ENCODE measurements at regions not wholly inside any gene's neighbourhood (a gene's known extent, or its start where the extent isn't known, plus 50 kb on each side); places are given as distances from the start of the nearest gene placed in this dataset.

DNA sequence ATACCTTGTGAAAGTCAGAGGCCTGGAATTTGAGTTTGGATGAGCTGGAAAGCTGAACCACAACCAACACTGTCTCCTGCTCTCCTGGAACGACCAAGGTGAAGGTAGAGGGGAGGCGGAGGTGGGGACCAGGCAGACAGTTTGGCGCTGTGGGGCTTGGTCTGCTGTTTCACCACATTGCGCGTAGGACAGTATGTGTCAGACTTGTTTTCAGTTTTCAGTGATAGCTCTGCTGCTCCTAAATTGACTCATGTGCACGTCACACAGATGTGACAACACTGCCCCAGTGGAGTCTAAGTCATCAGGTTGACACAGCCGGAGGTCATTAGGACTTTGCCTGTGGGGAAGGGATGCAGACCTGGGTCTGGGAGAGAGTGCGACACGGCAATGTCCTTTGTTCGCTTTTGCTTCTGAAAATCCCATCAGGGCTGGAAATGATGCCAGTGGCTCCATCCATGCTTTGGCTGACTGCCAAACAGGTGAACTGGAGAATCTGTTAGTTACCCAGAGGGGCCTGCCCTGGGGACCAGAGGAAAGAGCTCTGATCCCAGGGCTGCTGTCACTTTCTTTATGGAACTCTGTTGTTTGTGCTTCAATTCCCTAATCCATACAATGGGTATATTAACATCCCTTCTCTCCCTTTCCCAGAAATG lies 255.5 kb downstream of the CDC5L start:
- DNase-seq: peak in 1 of 5 donors; percentile 76

DNA sequence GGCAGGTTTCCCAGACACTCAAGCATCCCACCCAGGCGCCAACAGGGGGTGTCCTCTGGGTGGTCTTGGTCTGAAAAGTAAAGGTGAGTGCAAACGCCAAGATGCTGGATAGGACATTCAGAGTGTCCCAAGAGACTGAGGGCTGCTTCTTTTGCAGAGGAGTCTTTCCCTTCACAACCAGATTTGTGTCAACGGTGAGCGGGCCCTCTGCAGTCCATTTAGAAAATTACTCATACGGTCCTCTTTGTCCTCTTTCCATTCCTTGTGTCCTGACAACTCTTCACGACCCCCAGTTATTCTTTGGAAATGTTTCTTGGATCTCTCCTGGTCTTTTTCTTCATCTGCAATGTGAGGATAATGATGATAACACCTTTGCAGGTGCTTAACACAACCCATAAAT lies 257.8 kb downstream of the CDC5L start:
- no peak for DNase-seq

DNA sequence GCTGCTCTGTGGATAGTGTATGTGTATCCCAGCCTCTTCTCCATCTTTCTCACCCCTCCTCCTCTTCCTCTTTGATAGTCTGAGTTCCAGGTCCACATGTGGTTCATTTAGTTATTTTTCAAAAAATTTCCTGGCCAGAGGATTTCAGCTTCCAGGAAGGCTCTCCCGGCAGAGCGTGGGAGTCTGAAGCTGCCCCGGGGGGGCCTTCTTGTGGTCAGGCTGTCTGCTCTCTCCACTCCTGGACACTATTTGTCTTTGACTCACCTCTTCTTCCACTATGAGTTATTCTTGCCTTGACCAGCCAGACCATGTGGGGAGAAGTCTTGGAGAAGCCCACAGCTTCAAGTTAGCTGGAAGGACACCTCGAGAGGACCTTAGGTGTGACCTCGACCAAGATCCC lies 258.8 kb downstream of the CDC5L start:
- no peak for DNase-seq

DNA sequence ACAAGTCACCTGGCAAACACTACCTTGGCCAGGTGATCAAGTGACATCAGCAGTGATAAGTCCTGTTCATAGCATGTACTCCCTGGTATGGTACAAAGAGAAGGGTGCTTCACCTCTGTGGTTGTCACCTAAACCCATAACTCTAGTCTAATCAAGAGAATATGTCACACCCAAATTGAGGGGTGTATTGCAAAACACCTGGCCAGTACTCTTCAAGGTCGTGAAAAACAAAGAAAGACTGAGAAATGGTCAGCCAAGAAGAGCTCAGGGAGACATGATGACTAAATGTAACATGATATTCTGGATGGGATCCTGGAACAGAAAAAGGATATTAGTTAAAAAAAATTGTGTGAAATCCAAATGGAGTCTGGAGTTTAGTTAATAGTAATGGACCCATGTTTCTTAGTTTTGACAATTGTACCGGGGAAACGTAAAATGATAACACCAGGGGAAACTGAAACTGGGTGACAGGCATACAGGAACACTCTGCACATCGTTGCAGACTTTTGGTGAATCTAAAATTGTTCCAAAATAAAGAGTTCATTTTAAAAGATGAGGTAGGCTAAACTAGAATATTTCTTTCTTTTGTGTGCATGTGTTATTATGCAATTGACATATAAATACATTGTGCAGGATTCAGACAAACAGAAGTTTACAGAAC lies 262.0 kb downstream of the CDC5L start:
- no peak for DNase-seq

DNA sequence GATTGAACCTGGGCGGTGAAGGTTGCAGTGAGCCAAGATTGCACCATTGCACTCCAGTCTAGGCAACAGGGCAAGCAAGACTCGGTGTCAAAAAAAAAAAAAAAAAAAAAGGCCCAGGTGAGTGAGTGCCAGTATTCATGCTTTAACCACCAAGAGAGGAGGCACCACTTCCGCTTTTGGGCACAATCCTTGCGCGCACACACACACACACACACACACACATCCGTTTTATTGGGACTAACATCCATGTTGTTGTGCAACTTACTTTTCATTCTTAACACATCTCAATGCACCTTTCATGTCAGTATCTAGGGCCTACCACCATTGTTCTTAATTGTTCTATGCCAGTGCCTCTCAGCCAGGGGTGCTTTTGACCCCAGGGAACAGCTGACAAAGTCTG lies 263.0 kb downstream of the CDC5L start:
- DNase-seq: no peak

DNA sequence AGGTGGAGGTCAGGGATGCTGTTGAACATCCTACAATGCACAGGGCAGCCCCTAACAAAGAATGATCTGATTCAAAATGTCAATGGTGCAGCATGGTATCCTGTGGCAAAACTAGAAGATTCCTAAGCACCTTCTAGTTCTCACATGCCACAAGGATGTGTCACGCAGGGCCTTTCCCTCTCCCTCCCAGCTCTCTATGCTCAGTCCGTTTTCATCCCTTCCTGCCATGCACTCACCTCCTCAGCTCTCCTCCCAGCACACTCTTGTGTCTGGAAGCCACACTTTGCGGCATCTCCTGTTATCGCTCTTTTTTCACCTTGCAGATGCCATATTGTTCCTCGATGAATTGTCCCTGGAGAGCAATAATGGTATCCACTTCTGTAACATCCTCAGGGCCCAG lies 263.4 kb downstream of the CDC5L start:
- DNase-seq: no peak

DNA sequence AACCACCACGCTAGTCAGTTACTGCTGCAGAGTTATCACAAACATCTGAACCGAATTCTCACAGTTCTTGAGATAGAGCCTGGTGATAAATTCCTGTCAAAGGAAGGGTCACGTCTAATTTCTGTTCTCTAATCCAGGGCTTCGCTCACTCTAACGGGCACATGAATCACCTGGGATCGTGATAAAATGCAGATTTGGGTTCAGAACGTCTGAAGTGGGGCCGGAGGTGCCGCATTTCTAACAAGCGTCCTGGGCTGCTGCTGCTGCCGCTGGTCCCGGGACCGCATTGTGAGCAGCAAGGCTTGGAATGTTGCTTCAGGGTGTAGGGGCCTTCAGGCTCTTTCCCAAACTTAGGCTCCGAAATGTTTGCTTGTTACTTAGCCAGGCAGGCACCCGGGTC lies 264.1 kb downstream of the CDC5L start:
- DNase-seq: no peak

DNA sequence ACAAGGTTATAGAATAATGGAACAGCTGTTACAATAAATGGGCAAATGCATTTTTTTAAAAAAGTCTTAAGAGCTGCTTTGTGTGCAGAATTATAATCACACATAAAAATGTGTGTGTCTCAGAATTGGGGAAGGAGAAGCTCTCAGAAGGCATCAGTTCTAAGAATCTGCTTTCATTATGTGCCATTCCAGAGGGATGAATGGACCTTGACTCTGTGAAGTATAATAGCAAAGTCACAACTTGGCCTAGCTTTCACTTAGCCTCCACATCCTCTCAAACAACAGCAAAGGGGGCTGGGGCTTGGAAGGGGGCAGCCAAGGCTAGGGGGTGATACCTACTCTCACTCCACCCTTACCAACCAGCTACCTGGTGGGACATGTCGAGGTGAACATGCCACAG lies 265.0 kb downstream of the CDC5L start:
- no peak for DNase-seq

DNA sequence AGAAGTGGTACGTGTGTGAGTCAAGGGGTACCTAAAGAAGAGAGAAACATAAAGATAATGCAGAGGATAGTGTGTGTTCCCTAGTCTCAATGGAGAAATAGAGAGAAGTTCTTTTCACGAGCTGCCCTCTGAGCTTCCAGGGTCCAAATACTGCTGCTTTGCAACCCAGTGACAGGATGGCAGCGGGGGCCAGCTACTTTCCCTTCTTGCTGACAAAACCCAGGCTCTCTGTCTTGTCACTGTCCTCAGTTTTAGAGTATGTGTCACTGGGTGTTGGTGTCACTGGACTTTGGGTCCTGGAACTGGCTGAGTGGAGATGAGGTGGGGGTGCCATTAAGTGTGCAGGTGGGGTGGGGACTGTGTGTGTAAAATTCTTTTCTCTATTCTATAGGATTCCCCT lies 265.6 kb downstream of the CDC5L start:
- DNase-seq: no peak

DNA sequence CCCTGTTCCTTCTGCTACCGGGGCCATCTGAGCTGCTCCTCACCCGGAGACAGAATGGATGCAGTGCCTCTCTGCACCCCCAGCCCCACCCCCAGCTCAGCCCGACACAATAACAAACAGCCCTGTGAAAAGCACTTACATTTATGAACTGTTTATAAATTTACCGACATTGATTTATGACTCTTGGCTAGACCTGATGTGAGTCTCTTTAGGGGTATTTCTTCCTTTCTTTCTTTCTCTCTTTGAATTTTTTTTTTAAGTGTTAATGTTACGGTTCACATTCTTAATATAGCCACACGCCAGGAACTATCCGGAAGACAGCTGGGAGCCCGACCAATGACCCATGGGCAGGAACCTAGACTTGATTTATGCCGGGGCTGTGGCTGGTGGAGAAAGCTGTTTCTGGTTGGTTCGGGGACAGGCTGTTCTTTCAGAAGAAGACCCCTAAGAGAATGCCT lies 266.3 kb downstream of the CDC5L start:
- no peak for DNase-seq

DNA sequence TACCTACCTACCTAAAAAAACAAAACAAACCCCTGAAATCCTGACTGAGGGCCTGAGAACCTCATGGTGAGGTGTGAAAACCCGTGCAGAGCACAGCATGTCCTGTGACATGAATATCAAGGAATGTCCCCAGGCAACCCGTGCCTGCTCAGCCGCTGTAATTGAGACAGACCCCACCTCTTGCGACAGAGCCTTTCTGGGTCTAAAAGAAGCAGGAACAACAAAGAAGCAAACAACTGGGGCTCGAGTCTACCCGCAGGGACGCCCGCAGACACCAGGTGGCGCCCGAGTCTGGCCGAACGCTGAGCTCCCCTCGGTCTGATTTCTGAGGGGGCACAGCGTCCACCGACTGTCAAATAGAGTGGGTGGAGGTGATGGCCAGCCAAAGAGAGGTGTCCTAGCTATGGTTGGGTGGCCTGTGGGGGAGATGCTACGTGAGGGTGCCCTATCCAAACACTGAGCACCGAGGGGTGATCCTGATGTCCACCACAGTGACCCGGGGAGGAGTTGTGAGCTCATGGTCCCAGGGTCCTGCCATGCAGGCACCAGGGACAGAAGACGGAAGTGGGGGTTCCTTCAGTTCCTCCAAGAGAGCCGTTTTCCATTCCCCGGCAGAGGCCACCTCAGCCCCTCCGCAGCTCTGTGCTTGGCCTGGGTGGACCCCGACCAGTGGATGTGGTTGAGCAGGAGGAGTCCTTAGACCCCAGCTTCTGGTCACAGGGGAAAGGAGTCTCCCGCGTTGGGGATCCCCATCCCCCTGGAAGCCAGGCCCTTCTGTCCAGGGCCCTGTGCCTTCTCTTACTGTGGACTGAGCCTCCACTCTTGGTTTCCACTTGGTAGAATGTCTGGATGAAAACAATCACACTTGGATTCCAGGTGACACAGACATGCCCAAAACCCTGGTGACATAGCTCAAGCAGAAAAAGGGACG lies 268.2 kb downstream of the CDC5L start:
- DNase-seq: peak; percentile 27 to 67 (median 57)

DNA sequence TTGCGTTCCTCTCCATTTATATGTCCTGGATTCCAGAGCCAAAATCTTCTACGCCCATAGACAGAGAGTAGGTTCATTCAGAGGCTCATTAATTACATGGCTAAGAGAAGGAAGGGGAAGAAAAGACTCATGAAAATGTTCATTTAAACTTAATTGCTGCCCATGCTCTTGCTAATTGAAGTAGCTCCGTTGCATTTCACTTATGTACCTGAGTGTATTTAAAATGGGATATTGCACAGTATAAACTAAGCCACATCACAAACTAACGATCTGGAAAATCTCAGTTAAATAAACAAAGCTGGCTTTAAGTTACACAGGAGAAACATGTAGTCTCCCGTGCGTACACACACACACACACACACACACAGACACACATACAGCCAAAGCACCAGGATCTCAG lies 269.2 kb downstream of the CDC5L start:
- DNase-seq: no peak

DNA sequence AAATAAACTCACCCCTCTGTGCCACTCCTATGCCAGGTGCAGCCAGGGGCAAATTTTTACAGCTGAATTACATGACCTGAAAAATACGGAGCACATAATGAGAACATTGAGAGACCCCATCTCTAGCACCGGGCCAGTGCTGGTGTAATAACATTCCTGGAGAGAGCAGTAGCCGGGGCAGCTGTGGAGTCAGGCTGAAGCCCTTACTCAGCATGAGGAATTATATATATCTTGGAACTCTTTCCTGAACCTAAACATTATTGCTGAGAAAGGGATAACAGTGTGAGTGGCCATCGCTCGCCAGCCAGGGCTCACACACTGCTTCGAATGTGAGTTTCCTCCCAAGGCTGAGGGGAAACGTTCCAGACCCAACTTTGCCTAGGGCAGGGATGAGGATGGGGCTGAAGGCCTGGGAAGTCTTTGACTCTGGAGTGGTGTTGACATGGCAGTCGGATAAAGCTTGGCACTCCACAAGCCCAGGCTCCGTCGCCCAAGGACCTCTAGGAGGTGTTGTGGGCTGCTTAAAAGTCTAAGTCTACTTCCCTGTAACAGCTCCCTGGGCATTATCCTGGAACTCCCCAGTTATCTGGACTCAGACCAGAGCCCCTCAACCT lies 269.8 kb downstream of the CDC5L start:
- no peak for DNase-seq

DNA sequence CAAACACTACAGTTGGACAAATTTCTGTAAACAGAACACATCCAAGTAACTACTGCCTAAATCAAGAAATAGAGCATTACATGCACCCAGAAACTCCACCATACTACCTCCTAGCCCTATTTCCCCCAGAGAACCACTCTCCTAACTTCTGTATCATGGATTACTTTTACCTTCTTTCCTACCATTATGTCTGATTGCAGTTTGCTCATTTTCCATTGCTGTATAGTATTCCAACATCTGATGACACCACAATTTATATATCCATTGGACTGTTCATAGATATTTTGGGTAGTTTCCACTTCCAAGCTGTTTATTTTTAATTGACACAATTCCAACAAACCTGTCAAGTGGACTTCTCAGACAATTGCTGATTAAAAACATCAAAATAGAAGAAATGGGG lies 271.1 kb downstream of the CDC5L start:
- no peak for DNase-seq

DNA sequence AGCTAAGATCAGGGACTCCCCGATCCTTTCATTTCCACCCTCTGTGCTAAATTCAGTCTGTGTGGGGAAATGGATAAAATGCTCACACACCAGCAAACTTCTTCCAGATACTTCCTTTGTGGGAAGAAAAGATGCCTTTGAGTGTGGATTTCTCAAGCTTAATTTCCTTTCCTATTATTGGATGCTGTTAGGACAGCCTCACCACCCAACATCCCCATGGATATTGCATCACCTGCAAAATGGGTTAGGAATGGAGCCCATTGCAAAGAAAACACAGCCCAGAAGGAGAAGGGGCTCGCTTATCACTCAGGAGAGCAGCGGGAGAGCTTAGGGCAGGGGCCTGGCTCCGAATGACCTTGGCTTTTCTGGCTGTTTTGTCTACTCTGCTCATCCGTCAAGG lies 272.2 kb downstream of the CDC5L start:
- no peak for DNase-seq

DNA sequence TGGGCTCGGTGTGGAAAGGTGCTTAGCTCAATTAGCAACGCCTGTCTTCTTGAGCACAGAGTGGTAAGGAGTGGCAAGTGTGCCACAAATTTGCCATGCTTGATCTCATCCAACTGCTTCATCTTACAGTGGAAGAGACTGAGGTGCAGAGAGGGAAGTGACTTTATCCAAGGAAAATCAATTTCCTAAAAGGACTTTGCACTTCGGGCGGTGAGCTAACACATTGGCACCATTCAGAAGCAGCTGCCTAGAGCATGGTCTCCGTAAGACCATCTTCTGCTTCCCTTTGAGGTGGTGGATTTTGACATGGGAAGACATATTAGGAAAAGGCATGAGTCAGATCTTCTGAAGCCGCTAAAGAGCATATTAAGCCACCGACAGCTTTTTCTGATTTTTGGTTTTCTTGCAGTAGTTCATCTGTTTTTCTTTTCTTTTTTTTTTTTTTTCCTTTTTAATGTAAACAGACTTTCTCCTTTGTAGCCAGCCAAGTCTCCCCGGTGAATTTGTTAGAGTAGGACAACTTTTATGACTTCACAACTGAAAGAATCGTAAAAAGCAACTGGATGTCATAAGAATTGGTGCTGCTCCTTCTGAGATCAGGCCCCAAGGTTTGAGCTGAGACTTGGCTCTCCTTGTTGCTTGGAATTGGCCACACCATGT lies 273.2 kb downstream of the CDC5L start:
- DNase-seq: no peak

DNA sequence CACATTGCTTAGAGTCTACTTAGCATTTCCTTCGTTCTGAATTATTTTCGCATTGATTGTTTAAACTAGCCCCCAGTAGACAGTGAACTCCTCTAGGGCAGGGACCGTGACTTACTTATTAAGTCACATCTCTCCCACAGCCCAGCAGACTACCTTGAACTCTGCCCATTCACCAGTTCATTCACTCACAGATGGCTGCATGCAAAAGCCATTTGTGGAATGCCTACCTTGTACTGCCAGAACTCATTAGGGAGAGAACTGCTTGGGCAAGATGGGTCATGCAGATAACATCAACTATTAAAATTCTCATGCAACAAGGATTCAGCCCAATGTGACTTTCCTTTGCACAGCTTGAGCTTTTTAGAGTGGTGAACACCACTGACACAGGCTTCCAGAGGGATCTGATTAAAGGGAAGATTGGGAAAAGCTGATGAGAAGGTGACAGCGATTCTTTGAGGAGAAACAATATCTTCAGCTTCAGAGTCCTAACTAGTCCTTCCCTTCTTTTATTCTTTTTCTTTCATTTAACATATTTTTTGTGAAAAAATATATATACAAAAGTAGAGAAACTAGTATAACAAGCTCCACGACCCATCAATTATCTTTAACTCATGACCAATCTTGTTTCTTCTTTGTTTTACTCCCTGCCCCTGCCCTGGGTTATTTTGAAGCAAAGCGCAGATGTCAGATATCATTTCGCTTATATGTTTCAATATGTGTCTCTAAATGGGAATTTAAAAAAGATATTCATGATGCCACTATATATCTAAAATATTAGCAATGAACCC lies 273.9 kb downstream of the CDC5L start:
- no peak for DNase-seq

DNA sequence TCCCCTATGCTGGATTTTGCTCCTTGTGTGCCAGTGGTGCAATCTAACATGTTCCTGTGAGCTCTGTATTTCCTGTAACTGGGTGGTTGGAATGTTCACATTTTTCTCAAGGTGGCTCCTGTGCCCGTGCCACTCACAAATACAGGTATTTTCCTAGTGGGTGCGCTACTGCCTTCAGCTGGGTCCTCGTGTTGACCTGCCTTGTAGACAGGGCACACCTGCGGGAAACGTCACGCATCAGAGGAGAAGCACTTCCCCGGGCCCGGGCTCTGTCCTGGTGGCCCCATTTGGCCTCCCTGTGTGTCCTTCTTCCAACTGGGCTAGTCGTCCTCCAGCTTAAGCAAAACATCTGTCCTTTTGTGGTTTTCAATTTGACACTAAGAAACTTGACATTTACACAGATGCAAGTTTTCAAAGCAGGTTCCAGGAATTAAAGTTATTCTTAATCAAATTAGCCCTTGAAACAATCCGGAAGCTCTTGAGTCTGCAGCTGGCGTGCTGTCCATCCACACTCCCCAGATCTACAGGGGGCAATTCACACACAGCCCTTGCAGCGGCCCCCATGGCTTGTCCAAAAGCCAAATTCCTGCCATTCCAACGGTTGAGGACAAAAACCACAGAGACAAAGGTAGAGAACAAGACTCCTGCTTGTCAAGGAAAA lies 275.1 kb downstream of the CDC5L start:
- no peak for DNase-seq

DNA sequence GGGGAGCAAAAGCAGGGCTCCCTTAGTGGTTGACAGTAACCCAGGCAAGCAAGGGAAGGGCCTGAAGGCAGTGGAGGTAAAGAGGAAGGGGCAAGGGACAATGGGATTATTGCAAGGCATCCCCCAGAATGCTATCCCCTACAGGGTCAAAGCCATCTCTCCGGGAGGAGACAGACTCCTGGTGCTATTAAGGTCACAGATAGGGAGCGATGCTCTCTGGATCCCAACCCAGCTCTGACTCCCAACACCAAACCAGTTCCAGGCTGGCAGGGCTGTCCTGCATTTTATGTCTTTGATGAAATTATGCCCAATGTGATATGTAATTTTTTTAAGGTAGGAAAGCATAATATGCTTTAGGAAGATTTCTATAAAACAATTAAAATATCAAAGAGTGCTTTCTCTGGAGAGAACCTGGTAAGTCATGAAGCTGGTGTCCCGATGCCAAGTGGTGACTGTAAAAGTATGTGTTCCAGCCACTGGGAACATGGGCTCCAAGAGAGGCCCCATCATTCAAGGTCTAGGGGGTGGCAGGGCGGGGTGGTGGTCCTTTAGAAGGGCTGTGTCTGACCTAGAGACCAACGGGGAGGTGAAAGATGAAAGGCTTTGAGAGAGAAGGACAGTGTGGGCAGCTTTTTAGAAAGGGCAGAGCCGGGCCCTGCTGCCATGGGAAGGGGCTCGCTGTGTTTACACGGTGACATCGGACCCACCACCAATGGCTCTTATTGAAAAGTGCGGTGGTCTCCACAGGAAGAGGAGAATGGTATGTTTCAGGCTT lies 276.5 kb downstream of the CDC5L start:
- DNase-seq: no peak

DNA sequence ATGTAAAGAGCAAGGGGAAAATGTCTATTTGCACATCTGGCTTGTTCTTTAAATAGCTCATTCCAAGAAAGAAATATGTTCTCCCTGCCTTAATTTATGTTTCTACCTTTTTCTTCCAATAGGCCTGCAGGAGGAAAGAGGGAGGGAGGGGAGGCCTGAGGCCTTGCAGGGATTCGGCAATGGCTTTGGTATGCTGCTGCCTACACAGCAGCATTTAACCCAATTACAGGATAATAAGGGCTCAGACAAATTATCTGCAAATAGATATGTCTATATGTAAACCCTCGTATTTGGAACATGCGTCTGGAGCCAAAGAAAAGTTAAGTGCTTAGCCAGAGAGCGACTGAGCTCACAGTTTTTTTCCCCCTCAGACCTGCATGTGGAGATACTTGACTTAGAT lies 277.2 kb downstream of the CDC5L start:
- DNase-seq: no peak

Measured in T-helper 1 cell (primary cell).